HG02870 (cell line): ENCODE measurements at regions not wholly inside any gene's neighbourhood (a gene's known extent, or its start where the extent isn't known, plus 50 kb on each side); places are given as distances from the start of the nearest gene placed in this dataset.
"Not testable (repeated sequence)": the region's sequence is repeated elsewhere in the genome, so short reads cannot be mapped to it uniquely, and the experiment has no call there.

Experiments used
- ATAC-seq: cut with Tn5 transposase; IDR thresholded peaks from one replicate; pipeline ENCODE4 v1.9.1; 2021; ENCODE audit warnings: mild to moderate bottlenecking, moderate library complexity; ENCODE audit not compliant: unreplicated experiment

GRCh38 chr6:134416418-134417154 is 98.7 kb upstream of the SGK1 start:
- ATAC-seq = no peak

GRCh38 chr6:134415656-134416055 is 97.7 kb upstream of the SGK1 start:
- ATAC-seq = no peak

GRCh38 chr6:134415194-134415593 is 97.3 kb upstream of the SGK1 start:
- no peak for ATAC-seq

GRCh38 chr6:134414793-134415192 is 96.9 kb upstream of the SGK1 start:
- ATAC-seq = no peak

- no peak for ATAC-seq
These were observed 95.3 kb upstream of the SGK1 start for GRCh38 chr6:134413241-134413643.

GRCh38 chr6:134410541-134410940 is 92.6 kb upstream of the SGK1 start:
- ATAC-seq = no peak

GRCh38 chr6:134407791-134408190 is 89.9 kb upstream of the SGK1 start:
- ATAC-seq = no peak

GRCh38 chr6:134406311-134406710 is 88.4 kb upstream of the SGK1 start:
- ATAC-seq = no peak

GRCh38 chr6:134405386-134406087 is 87.6 kb upstream of the SGK1 start:
- no peak for ATAC-seq

GRCh38 chr6:134403312-134403711 is 85.4 kb upstream of the SGK1 start:
- not testable (repeated sequence) for ATAC-seq

GRCh38 chr6:134402372-134402984 is 84.6 kb upstream of the SGK1 start:
- no peak for ATAC-seq

- no peak for ATAC-seq
These were observed 83.0 kb upstream of the SGK1 start for GRCh38 chr6:134400941-134401340.

- no peak for ATAC-seq
These were observed 80.5 kb upstream of the SGK1 start for GRCh38 chr6:134398453-134398852.

- no peak for ATAC-seq
These were observed 79.8 kb upstream of the SGK1 start for GRCh38 chr6:134397676-134398075.

- no peak for ATAC-seq
These were observed 77.0 kb upstream of the SGK1 start for GRCh38 chr6:134394905-134395304.

GRCh38 chr6:134394208-134394607 is 76.3 kb upstream of the SGK1 start:
- ATAC-seq = no peak

- ATAC-seq = no peak
These were observed 73.3 kb upstream of the SGK1 start for GRCh38 chr6:134391205-134391604.

- no peak for ATAC-seq
These were observed 71.7 kb upstream of the SGK1 start for GRCh38 chr6:134389658-134390057.

- no peak for ATAC-seq
These were observed 71.2 kb upstream of the SGK1 start for GRCh38 chr6:134389129-134389528.

GRCh38 chr6:134386482-134386881 is 68.6 kb upstream of the SGK1 start:
- not testable (repeated sequence) for ATAC-seq

- no peak for ATAC-seq
These were observed 64.0 kb upstream of the SGK1 start for GRCh38 chr6:134381959-134382358.

GRCh38 chr6:134379599-134379998 is 61.7 kb upstream of the SGK1 start:
- ATAC-seq = no peak
